Endothelial cell of umbilical vein (primary cell): ENCODE measurements at regions not wholly inside any gene's neighbourhood (a gene's known extent, or its start where the extent isn't known, plus 50 kb on each side); places are given as distances from the start of the nearest gene placed in this dataset.
"Not testable (repeated sequence)": the region's sequence is repeated elsewhere in the genome, so short reads cannot be mapped to it uniquely, and the experiment has no call there.

Source experiments
- BruUV-seq: library from RNA; stranded (reverse); fragments of 400-500 nt; replicated peaks from 2 replicates; lab custom pipeline; 2021; lab: Mats Ljungman, UMichigan
- CTCF ChIA-PET: fragments of 300-600, 350-600 bp; sonication (Branson Sonifier 250); formaldehyde crosslinking; loops from one replicate; lab custom pipeline; 2021; ENCODE audit warnings: antibody characterized with exemption, inconsistent platforms; lab: Charles Lee
- POLR2A ChIA-PET: fragments of 300-600, 350-600 bp; sonication (Branson Sonifier 250); formaldehyde crosslinking; loops from one replicate; lab custom pipeline; 2021; ENCODE audit warnings: antibody characterized with exemption, inconsistent platforms; lab: Charles Lee
- DNase-seq: peaks from one replicate; pipeline ENCODE4 v3.0.0-alpha.2; 2011; ENCODE audit warnings: low read depth, low spot score
- FAIRE-seq: peaks from 2 replicates; lab custom pipeline; 2011; peaks lifted over from hg19 to GRCh38; lab: Jason Lieb, UNC
- H2AFZ ChIP-seq: 2 replicates; pipeline ENCODE4 v1.6.0; 2012; ENCODE audit warnings: low read depth, low read length, control low read depth, inconsistent platforms
- H3K27ac ChIP-seq: 2 replicates; pipeline ENCODE4 v1.5.1; 2011; ENCODE audit warnings: low read depth, mild to moderate bottlenecking, control low read depth, low read length, moderate library complexity; ENCODE audit not compliant: insufficient read depth
- H3K27me3 ChIP-seq, 2 experiments: 2 replicates each; pipeline versions ENCODE4 v1.6.0 to v1.6.1; 2011; ENCODE audit warnings: low read length in 2 of 2, mixed read lengths in 1 of 2; ENCODE audit not compliant: control insufficient read depth in 2 of 2, insufficient read depth in 2 of 2
- H3K36me3 ChIP-seq, 2 experiments: 2 replicates in 1 of 2; 3 replicates in 1 of 2; pipeline ENCODE4 v1.5.1; 2011; ENCODE audit warnings: low read length in 2 of 2, mild to moderate bottlenecking in 1 of 2, moderate library complexity in 1 of 2; ENCODE audit not compliant: control insufficient read depth in 2 of 2, insufficient read depth in 2 of 2; ENCODE audit errors: extremely low read depth in 1 of 2
- H3K4me1 ChIP-seq: 3 replicates; pipeline ENCODE4 v1.5.1; 2011; ENCODE audit warnings: mild to moderate bottlenecking, low read length; ENCODE audit not compliant: control insufficient read depth, insufficient read depth; ENCODE audit errors: extremely low read depth
- H3K4me2 ChIP-seq: 2 replicates; pipeline ENCODE4 v1.6.1; 2011; ENCODE audit warnings: low read length, control low read depth, mixed read lengths; ENCODE audit not compliant: insufficient read depth
- H3K4me3 ChIP-seq, 3 experiments: fragments of 200-600 bp in 1 of 3; sonication (generic), shearing (Covaris generic) in 1 of 3; replicated peaks in 1 of 3; 2 replicates each; pipeline ENCODE4 v1.5.1; 2011 to 2016; ENCODE audit warnings: control low read depth in 3 of 3, low read length in 3 of 3, mild to moderate bottlenecking in 2 of 3, inconsistent platforms in 1 of 3, low read depth in 1 of 3, moderate library complexity in 1 of 3; ENCODE audit not compliant: insufficient read depth in 1 of 3
- H3K79me2 ChIP-seq: 2 replicates; pipeline ENCODE4 v1.6.0; 2012; ENCODE audit warnings: low read length, inconsistent platforms; ENCODE audit not compliant: control insufficient read depth, insufficient read depth
- H3K9ac ChIP-seq: replicated peaks from 2 replicates; pipeline ENCODE3; 2011; ENCODE audit warnings: low read length, control low read depth; ENCODE audit not compliant: insufficient read depth; ENCODE audit errors: extremely low read depth
- H3K9me1 ChIP-seq: replicated peaks from 3 replicates; pipeline ENCODE4 v1.6.0; 2011; ENCODE audit warnings: mild to moderate bottlenecking, low read length; ENCODE audit not compliant: control insufficient read depth, insufficient read depth; ENCODE audit errors: extremely low read depth
- H3K9me3 ChIP-seq: replicated peaks from 2 replicates; pipeline ENCODE4 v1.5.1; 2012; ENCODE audit warnings: low read length, inconsistent platforms; ENCODE audit not compliant: control insufficient read depth, insufficient read depth
- H4K20me1 ChIP-seq: replicated peaks from 2 replicates; pipeline ENCODE3; 2011; ENCODE audit warnings: mild to moderate bottlenecking, low read length; ENCODE audit not compliant: control insufficient read depth, insufficient read depth; ENCODE audit errors: extremely low read depth
- CTCF ChIP-seq, 2 donors: IDR thresholded peaks; 1 replicate in 1 of 2; 2 replicates in 1 of 2; pipeline ENCODE4 v1.5.1; 2011; ENCODE audit warnings: low read length in 2 of 2, mild to moderate bottlenecking in 2 of 2, moderate library complexity in 2 of 2, control low read depth in 1 of 2, inconsistent platforms in 1 of 2, low read depth in 1 of 2; ENCODE audit not compliant: insufficient read depth in 1 of 2; ENCODE audit errors: extremely low read depth in 1 of 2
- EZH2 ChIP-seq: IDR thresholded peaks from 2 replicates; pipeline ENCODE4 v1.6.1; 2012; ENCODE audit warnings: borderline replicate concordance, low read depth, mild to moderate bottlenecking, moderate library complexity, low read length, inconsistent platforms; ENCODE audit not compliant: severe bottlenecking
- FOS ChIP-seq: IDR thresholded peaks from 2 replicates; pipeline ENCODE4 v1.6.1; 2011; ENCODE audit warnings: mild to moderate bottlenecking, low read length, moderate library complexity, borderline replicate concordance; ENCODE audit not compliant: insufficient read depth
- GATA2 ChIP-seq: IDR thresholded peaks from 2 replicates; pipeline ENCODE4 v1.7.0; 2011; ENCODE audit warnings: low read depth, mild to moderate bottlenecking, moderate library complexity, mixed read lengths, low read length; ENCODE audit not compliant: insufficient read length, insufficient read depth
- JUN ChIP-seq: IDR thresholded peaks from 2 replicates; pipeline ENCODE4 v1.6.1; 2011; ENCODE audit warnings: borderline replicate concordance, low read depth; ENCODE audit not compliant: insufficient read length, insufficient read depth
- MAX ChIP-seq: IDR thresholded peaks from 2 replicates; pipeline ENCODE4 v1.6.1; 2011; ENCODE audit not compliant: insufficient read depth, insufficient read length
- MYC ChIP-seq: IDR thresholded peaks from one replicate; pipeline ENCODE4 v1.6.1; 2011; ENCODE audit warnings: mild to moderate bottlenecking, low read depth, low read length
- POLR2A ChIP-seq: IDR thresholded peaks from 2 replicates; pipeline ENCODE4 v1.6.1; 2012; ENCODE audit warnings: low read depth, mild to moderate bottlenecking, control low read depth, low read length
- POLR2AphosphoS5 ChIP-seq: IDR thresholded peaks from 2 replicates; pipeline ENCODE4 v1.6.1; 2012; ENCODE audit warnings: low read depth, mild to moderate bottlenecking, control low read depth, low read length, moderate library complexity; ENCODE audit not compliant: insufficient read depth
- dilution Hi-C: fragments of 300-500 bp; cut with MboI; formaldehyde crosslinking; loops from one replicate; pipeline ENCODE4 v1.15.0; 2019; ENCODE audit warnings: low sequenced_read_pairs; ENCODE audit not compliant: extremely low pct_ligation_motif_present
- intact Hi-C: fragments of 100-400 bp; cut with micrococcal nuclease; formaldehyde crosslinking; loops from one replicate; pipeline ENCODE4 v1.10.0; 2022

GRCh38 chr12:131207300-131207660 lies 253.6 kb downstream of the ADGRD1 start:
- H3K27ac ChIP-seq, H3K9ac ChIP-seq, H3K4me3 ChIP-seq, H4K20me1 ChIP-seq, intact Hi-C loops, H3K27me3 ChIP-seq, dilution Hi-C loops, BruUV-seq, H3K4me2 ChIP-seq, DNase-seq, H3K9me3 ChIP-seq, H3K4me1 ChIP-seq, H3K36me3 ChIP-seq, H3K9me1 ChIP-seq, POLR2A ChIA-PET, H3K79me2 ChIP-seq, CTCF ChIA-PET, H2AFZ ChIP-seq, FAIRE-seq: not testable (repeated sequence)

GRCh38 chr12:131207841-131208240 lies 254.1 kb downstream of the ADGRD1 start:
- POLR2A ChIA-PET, H3K4me3 ChIP-seq, FAIRE-seq, intact Hi-C loops, H3K9me3 ChIP-seq, H3K36me3 ChIP-seq, H3K4me2 ChIP-seq, H3K4me1 ChIP-seq, H3K27me3 ChIP-seq, dilution Hi-C loops, H3K79me2 ChIP-seq, H2AFZ ChIP-seq, BruUV-seq, H3K9ac ChIP-seq, H3K27ac ChIP-seq, DNase-seq, H3K9me1 ChIP-seq, CTCF ChIA-PET, H4K20me1 ChIP-seq: not testable (repeated sequence)

- no peak for DNase-seq
- dilution Hi-C loops (no loop called here), intact Hi-C loops (no loop called here)
Measured at GRCh38 chr12:131208425-131208824, 254.7 kb downstream of the ADGRD1 start.

More at GRCh38 chr12:131208425-131208824, 254.7 kb downstream of the ADGRD1 start:
- Histone ChIP-seq H3K4me2 (no peak overlapping the region), H3K36me3 (no peaks in the 10 kb centered on the region), H3K27me3 (no peaks in the 10 kb centered on the region), H3K4me1 (no peaks in the 10 kb centered on the region), H3K9me3 (peaks cover 2% of the 10 kb centered on the region), H3K9me1 (no peaks in the 10 kb centered on the region), H2AFZ (no peak overlapping the region), H3K9ac (no peak overlapping the region), H3K79me2 (no peaks in the 10 kb centered on the region), H4K20me1 (no peaks in the 10 kb centered on the region), H3K27ac (no peak overlapping the region), H3K4me3 (no peak overlapping the region)
- no peak for TF ChIP-seq POLR2AphosphoS5
- TF ChIP-seq GATA2: no peak
- TF ChIP-seq JUN: no peak
- no peak for TF ChIP-seq CTCF (IDR thresholded peaks at IDR 0.05; ENCODE audit: extremely low read depth in 1 of 2, insufficient read depth in 1 of 2, low read depth in 1 of 2, low read length in 2 of 2)
- TF ChIP-seq FOS: no peak
- TF ChIP-seq MYC: no peak
- TF ChIP-seq POLR2A: no peak
- TF ChIP-seq EZH2: no peak
- TF ChIP-seq MAX: no peak
- CTCF ChIA-PET: no interaction called here
- no peak for FAIRE-seq
- BruUV-seq: no TSS peak
- POLR2A ChIA-PET: no interaction called here
